LNCaP clone FGC (cell line): ENCODE measurements at regions not wholly inside any gene's neighbourhood (a gene's known extent, or its start where the extent isn't known, plus 50 kb on each side); places are given as distances from the start of the nearest gene placed in this dataset.
"Not testable (repeated sequence)": the region's sequence is repeated elsewhere in the genome, so short reads cannot be mapped to it uniquely, and the experiment has no call there.

Experiments
- DNase-seq: peaks from one replicate; pipeline ENCODE4 v3.0.0-alpha.2; 2011; ENCODE audit warnings: low read depth
- H3K4me3 ChIP-seq: 2 replicates; pipeline ENCODE4 v1.5.1; 2011; ENCODE audit warnings: mild to moderate bottlenecking, low read depth, low read length, control low read depth
- CTCF ChIP-seq: IDR thresholded peaks from 2 replicates; pipeline ENCODE4 v1.5.1; 2012; ENCODE audit warnings: mild to moderate bottlenecking; ENCODE audit not compliant: control insufficient read depth, insufficient read depth; ENCODE audit errors: extremely low read depth

GRCh38 chr6:78363688-78364087 is 503.7 kb upstream of the IRAK1BP1 start:
- TF ChIP-seq CTCF, result no peak
- no peak for DNase-seq
- no peak overlapping the region for H3K4me3 ChIP-seq

DNA sequence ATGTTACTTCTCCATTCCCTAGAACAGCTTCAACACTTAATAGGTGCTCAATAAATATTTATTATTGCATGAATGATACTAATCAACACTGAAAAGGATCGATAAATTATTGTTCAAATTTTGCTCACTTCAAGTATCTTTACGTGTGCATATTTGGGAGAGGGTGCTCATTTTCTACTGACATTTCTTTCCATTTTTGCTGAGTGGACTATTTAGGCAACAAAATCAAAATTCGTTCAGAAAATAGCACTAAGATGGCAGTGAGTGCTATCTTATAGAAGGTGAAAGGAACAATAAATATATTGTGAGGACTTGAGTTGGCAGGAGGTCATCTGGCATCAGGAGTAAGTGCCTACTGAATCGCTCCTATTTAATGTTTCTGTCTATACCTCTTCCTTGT is 501.9 kb upstream of the IRAK1BP1 start:
- DNase-seq, result no peak

GRCh38 chr6:78377056-78377455 is 490.3 kb upstream of the IRAK1BP1 start:
- TF ChIP-seq CTCF, result no peak
- no peak overlapping the region for H3K4me3 ChIP-seq
- no peak for DNase-seq

More for the DNA sequence above, 501.9 kb upstream of the IRAK1BP1 start:
- TF ChIP-seq CTCF, result no peak
- no peak overlapping the region for H3K4me3 ChIP-seq

DNA sequence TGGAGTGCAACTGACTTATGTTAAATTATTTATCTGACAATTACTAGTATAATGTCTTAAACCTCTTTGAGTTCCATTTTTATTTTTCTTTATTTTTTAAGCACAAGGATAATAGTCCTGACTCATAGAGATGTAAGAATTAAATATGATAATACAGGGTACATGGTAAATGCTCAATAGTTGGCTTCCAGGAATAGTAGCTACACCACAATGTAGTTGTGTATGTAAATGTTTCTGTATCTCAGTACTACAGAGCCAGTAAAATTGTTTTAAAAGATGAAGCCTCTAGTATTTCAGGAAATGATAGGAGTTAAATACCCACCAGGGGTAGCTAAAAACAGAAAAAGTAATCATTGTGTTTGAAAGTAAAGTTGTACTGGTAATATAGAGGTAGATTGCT is 487.4 kb upstream of the IRAK1BP1 start:
- H3K4me3 ChIP-seq, result no peak overlapping the region
- TF ChIP-seq CTCF, result no peak

DNA sequence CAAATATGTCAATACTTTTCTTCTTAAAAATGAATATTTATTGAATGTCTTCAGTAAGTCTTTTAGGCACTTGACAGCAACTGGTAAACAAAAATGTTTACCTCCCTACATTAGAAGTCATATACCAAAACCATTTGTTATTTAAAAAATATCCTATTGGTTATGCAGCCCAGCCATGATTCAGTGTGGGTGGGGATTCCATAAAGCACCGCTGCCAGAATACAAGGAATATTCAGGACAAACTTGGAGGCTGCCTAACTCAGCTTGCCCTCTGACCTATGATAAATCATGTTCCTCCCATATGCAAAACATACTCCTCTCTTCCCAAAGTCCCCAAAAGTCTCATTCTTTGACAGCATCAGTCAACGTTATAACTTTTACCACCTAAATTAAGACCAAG is 486.8 kb upstream of the IRAK1BP1 start:
- no peak for TF ChIP-seq CTCF
- no peak for DNase-seq
- H3K4me3 ChIP-seq, result no peak overlapping the region

More for the DNA sequence above, 487.4 kb upstream of the IRAK1BP1 start:
- no peak for DNase-seq

DNA sequence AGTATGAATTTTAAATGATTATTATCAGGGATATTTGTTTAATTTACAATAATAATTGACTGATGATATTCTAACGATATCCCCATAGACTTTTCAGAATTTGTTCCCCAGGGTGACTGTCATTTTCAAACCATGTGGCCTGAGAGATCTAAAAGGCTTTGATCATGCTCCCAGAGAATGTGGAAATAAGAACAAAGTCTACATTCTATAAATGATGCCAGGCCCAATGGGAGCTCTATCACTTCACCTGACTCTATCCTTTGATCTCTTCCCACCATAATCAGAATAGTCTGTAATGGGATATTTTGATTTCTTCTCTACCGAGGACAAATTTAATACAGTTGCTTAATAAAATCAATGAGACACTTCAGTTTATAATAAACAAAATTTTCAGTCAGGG is 483.4 kb upstream of the IRAK1BP1 start:
- TF ChIP-seq CTCF, result no peak
- no peak for DNase-seq
- no peak overlapping the region for H3K4me3 ChIP-seq

DNA sequence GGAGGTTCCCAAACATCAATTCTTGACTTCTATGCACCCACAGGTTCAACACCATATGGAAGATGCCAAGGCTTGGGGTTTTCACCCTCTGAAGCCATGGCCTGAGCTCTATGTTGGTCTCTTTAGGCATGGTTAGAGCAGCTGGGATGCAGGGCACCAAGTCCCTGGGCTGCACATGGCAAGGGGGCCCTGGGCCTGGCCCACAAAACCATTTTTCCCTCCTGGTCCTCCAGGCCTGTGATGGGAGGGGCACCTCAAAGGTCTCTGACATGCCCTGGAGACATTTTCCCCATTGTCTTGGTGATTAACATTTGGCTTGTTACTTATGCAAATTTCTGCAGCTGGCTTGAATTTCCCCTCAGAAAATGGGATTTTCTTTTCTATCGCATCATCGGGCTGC is 480.5 kb upstream of the IRAK1BP1 start:
- DNase-seq, H3K4me3 ChIP-seq: not testable (repeated sequence)
